ENCODE measurements at regions not wholly inside any gene's neighbourhood (a gene's known extent, or its start where the extent isn't known, plus 50 kb on each side); places are given as distances from the start of the nearest gene placed in this dataset.
"Not testable (repeated sequence)": the region's sequence is repeated elsewhere in the genome, so short reads cannot be mapped to it uniquely, and the experiment has no call there.

GRCh38 chr12:31803306-31804184, 74.7 kb upstream of the AMN1 start:
- no peaks in the 10 kb centered on the region for H3K4me1 ChIP-seq
- 94 to 96% methylated on average over 9 of the region's 9 CpGs for WGBS, 2 donors
- no peak overlapping the region for H3K4me3 ChIP-seq
- no peak for ATAC-seq (ENCODE audit: low FRiP score in 2 of 2)
- no peaks in the 10 kb centered on the region for H3K27me3 ChIP-seq
- no peaks in the 10 kb centered on the region for H3K9me3 ChIP-seq
- no peaks in the 10 kb centered on the region for H3K36me3 ChIP-seq
- DNase-seq, result no peak
- H3K27ac ChIP-seq, result no peak overlapping the region
- no peak for TF ChIP-seq POLR2A (IDR thresholded peaks at IDR 0.05)
- TF ChIP-seq POLR2AphosphoS5 (IDR thresholded peaks at IDR 0.05), result no peak
- no peak for TF ChIP-seq CTCF (IDR thresholded peaks at IDR 0.05)
- TF ChIP-seq EP300 (IDR thresholded peaks at IDR 0.05), result no peak

- whole genome bisulfite sequencing, 2 donors, result 87 to 96% methylated on average over 4 of the region's 4 CpGs
- ATAC-seq (ENCODE audit: low FRiP score in 2 of 2) (no peak), DNase-seq (no peak)
- H3K36me3 ChIP-seq, result no peaks in the 10 kb centered on the region
- no peaks in the 10 kb centered on the region for H3K9me3 ChIP-seq
- no peak for TF ChIP-seq POLR2AphosphoS5 (IDR thresholded peaks at IDR 0.05)
- no peak for TF ChIP-seq POLR2A (IDR thresholded peaks at IDR 0.05)
- H3K4me3 ChIP-seq, result no peak overlapping the region
- no peak overlapping the region for H3K27ac ChIP-seq
- no peaks in the 10 kb centered on the region for H3K4me1 ChIP-seq
- no peaks in the 10 kb centered on the region for H3K27me3 ChIP-seq
These were observed 73.1 kb upstream of the AMN1 start for GRCh38 chr12:31801872-31802271.

- WGBS, 2 donors, result 77 to 83% methylated on average over 13 of the region's 13 CpGs
- no peaks in the 10 kb centered on the region for H3K36me3 ChIP-seq
- no peaks in the 10 kb centered on the region for H3K9me3 ChIP-seq
- TF ChIP-seq POLR2AphosphoS5 (IDR thresholded peaks at IDR 0.05) (no peak), POLR2A (IDR thresholded peaks at IDR 0.05) (no peak), EP300 (IDR thresholded peaks at IDR 0.05) (no peak), CTCF (IDR thresholded peaks at IDR 0.05) (no peak)
- no peak for ATAC-seq (ENCODE audit: low FRiP score in 2 of 2)
- no peaks in the 10 kb centered on the region for H3K4me1 ChIP-seq
- no peaks in the 10 kb centered on the region for H3K27me3 ChIP-seq
- DNase-seq, result no peak
- no peak overlapping the region for H3K4me3 ChIP-seq
- H3K27ac ChIP-seq, result no peak overlapping the region
These were observed 68.5 kb upstream of the AMN1 start for GRCh38 chr12:31797230-31797872.

- Histone ChIP-seq H3K36me3 (no peaks in the 10 kb centered on the region), H3K27me3 (no peaks in the 10 kb centered on the region), H3K9me3 (no peaks in the 10 kb centered on the region), H3K4me3 (no peak overlapping the region), H3K27ac (no peak overlapping the region), H3K4me1 (no peaks in the 10 kb centered on the region)
- ATAC-seq (ENCODE audit: low FRiP score in 2 of 2) (no peak), DNase-seq (no peak)
- TF ChIP-seq EP300 (IDR thresholded peaks at IDR 0.05) (no peak), CTCF (IDR thresholded peaks at IDR 0.05) (no peak), POLR2AphosphoS5 (IDR thresholded peaks at IDR 0.05) (no peak), POLR2A (IDR thresholded peaks at IDR 0.05) (no peak)
- WGBS, 2 donors, result 95 to 96% methylated on average over 11 of the region's 11 CpGs
These were observed 67.6 kb upstream of the AMN1 start for GRCh38 chr12:31796270-31796951.

GRCh38 chr12:31794745-31795144, 65.9 kb upstream of the AMN1 start:
- H3K4me3 ChIP-seq, result no peak overlapping the region
- 66 to 67% methylated on average over 5 of the region's 5 CpGs for WGBS, 2 donors
- ATAC-seq (ENCODE audit: low FRiP score in 2 of 2), result no peak

GRCh38 chr12:31791265-31791664, 62.4 kb upstream of the AMN1 start:
- not testable (repeated sequence) for H3K9me3 ChIP-seq; ATAC-seq (ENCODE audit: low FRiP score in 2 of 2); DNase-seq; H3K4me3 ChIP-seq; H3K4me1 ChIP-seq; H3K27me3 ChIP-seq; H3K36me3 ChIP-seq; H3K27ac ChIP-seq
- WGBS, 2 donors, result 95% methylated on average over 3 of the region's 3 CpGs

More at GRCh38 chr12:31794745-31795144, 65.9 kb upstream of the AMN1 start:
- no peak for TF ChIP-seq POLR2AphosphoS5 (IDR thresholded peaks at IDR 0.05)
- no peak for TF ChIP-seq EP300 (IDR thresholded peaks at IDR 0.05)
- no peak for TF ChIP-seq CTCF (IDR thresholded peaks at IDR 0.05)
- no peak for TF ChIP-seq POLR2A (IDR thresholded peaks at IDR 0.05)
- Histone ChIP-seq H3K36me3 (no peaks in the 10 kb centered on the region), H3K4me1 (no peaks in the 10 kb centered on the region), H3K27me3 (no peaks in the 10 kb centered on the region), H3K27ac (no peak overlapping the region), H3K9me3 (no peaks in the 10 kb centered on the region)
- DNase-seq, result no peak

Measured in upper lobe of left lung (tissue), 6 donors.